IPS-20b (cell line): ENCODE measurements at regions not wholly inside any gene's neighbourhood (a gene's known extent, or its start where the extent isn't known, plus 50 kb on each side); places are given as distances from the start of the nearest gene placed in this dataset.

Experiments used
- H3K27ac ChIP-seq: one replicate; pipeline ENCODE4 v1.5.1; 2013; ENCODE audit warnings: low read length
- H3K27me3 ChIP-seq: 2 replicates; pipeline ENCODE4 v1.6.1; 2013; ENCODE audit warnings: mild to moderate bottlenecking, low read length, inconsistent platforms; ENCODE audit not compliant: insufficient read depth
- H3K36me3 ChIP-seq: 2 replicates; pipeline ENCODE4 v1.6.1; 2013; ENCODE audit warnings: low read depth, mild to moderate bottlenecking, inconsistent platforms, low read length, moderate library complexity; ENCODE audit not compliant: insufficient read depth
- H3K4me1 ChIP-seq: 2 replicates; pipeline ENCODE4 v1.6.1; 2013; ENCODE audit warnings: mild to moderate bottlenecking, control low read depth, inconsistent platforms, low read length, moderate library complexity; ENCODE audit not compliant: insufficient read depth
- H3K4me3 ChIP-seq: 2 replicates; pipeline ENCODE4 v1.5.1; 2013; ENCODE audit warnings: mild to moderate bottlenecking, low read length, inconsistent platforms
- H3K9ac ChIP-seq: 2 replicates; pipeline ENCODE4 v1.6.1; 2013; ENCODE audit warnings: low read depth, mild to moderate bottlenecking, inconsistent platforms, low read length, moderate library complexity
- H3K9me3 ChIP-seq: 2 replicates; pipeline ENCODE4 v1.6.1; 2013; ENCODE audit warnings: mild to moderate bottlenecking, low read depth, low read length, inconsistent platforms; ENCODE audit not compliant: insufficient read depth

- no peak overlapping the region for H3K4me3 ChIP-seq
- peaks cover 31% of the 10 kb centered on the region for H3K9me3 ChIP-seq
- no peaks in the 10 kb centered on the region; the same call in 1 of the 2 replicates for H3K4me1 ChIP-seq
- H3K27ac ChIP-seq, result no peak overlapping the region
- H3K36me3 ChIP-seq, result peaks cover 62% of the 10 kb centered on the region
- H3K27me3 ChIP-seq, result no peaks in the 10 kb centered on the region
- no peak overlapping the region for H3K9ac ChIP-seq
These were observed 439.2 kb upstream of the CDH9 start for GRCh38 chr5:27477550-27477949.

GRCh38 chr5:27476356-27476988, 438.1 kb upstream of the CDH9 start:
- Histone ChIP-seq H3K9me3 (peaks cover 31% of the 10 kb centered on the region), H3K4me1 (no peaks in the 10 kb centered on the region; the same call in 1 of the 2 replicates), H3K4me3 (peak overlapping the region; percentile 22; the same call in 1 of the 2 replicates), H3K36me3 (peaks cover 53% of the 10 kb centered on the region), H3K9ac (no peak overlapping the region), H3K27me3 (no peaks in the 10 kb centered on the region), H3K27ac (no peak overlapping the region)

DNA sequence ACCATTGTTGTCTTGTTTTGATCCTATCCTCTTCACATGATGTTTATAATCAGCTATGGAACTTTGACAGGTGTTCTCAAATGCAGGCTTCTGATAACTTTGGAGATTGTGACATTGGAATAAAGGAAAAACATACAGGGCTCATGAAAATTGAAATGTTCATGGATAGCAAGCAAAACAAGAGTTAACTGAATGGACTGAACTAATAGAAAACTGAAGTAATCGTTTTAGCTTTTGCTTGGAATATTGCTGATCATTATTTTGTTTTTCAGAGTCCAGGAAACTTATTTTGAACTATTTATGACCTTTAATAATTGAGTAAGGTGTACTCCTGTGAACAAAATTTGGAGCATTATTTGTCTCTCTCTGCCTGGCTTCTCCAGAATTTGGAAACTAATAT, 436.7 kb upstream of the CDH9 start:
- H3K36me3 ChIP-seq, result peaks cover 52% of the 10 kb centered on the region
- H3K4me3 ChIP-seq, result peak overlapping the region; percentile 91
- peaks cover 31% of the 10 kb centered on the region for H3K9me3 ChIP-seq
- no peaks in the 10 kb centered on the region; the same call in 1 of the 2 replicates for H3K4me1 ChIP-seq
- no peaks in the 10 kb centered on the region for H3K27me3 ChIP-seq
- no peak overlapping the region for H3K27ac ChIP-seq
- H3K9ac ChIP-seq, result no peak overlapping the region

- H3K9ac ChIP-seq, result peak overlapping the region; percentile 99; the same call in 1 of the 2 replicates
- no peak overlapping the region for H3K27ac ChIP-seq
- peaks cover 31% of the 10 kb centered on the region for H3K9me3 ChIP-seq
- H3K27me3 ChIP-seq, result no peaks in the 10 kb centered on the region
- peaks cover 45% of the 10 kb centered on the region for H3K36me3 ChIP-seq
- no peaks in the 10 kb centered on the region; the same call in 1 of the 2 replicates for H3K4me1 ChIP-seq
- H3K4me3 ChIP-seq, result peak overlapping the region; percentile 91
These were observed 436.0 kb upstream of the CDH9 start for GRCh38 chr5:27474395-27474794.

DNA sequence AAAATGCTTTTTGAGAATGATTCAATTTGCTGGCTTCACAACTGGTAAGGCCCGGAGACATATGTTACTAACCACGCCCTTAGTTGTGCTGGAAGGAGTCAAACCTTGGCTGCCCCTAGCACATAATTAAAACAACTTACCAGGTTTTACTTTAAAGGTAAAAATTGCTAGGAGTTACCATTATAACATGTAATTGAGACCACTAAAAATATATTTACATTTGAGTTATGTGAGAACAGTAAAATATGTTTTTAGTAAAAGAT, 435.6 kb upstream of the CDH9 start:
- Histone ChIP-seq H3K36me3 (peaks cover 44% of the 10 kb centered on the region), H3K27ac (no peak overlapping the region), H3K9me3 (peaks cover 31% of the 10 kb centered on the region), H3K4me1 (no peaks in the 10 kb centered on the region), H3K4me3 (peak overlapping the region; percentile 91), H3K9ac (peak overlapping the region; percentile 99), H3K27me3 (no peaks in the 10 kb centered on the region)

DNA sequence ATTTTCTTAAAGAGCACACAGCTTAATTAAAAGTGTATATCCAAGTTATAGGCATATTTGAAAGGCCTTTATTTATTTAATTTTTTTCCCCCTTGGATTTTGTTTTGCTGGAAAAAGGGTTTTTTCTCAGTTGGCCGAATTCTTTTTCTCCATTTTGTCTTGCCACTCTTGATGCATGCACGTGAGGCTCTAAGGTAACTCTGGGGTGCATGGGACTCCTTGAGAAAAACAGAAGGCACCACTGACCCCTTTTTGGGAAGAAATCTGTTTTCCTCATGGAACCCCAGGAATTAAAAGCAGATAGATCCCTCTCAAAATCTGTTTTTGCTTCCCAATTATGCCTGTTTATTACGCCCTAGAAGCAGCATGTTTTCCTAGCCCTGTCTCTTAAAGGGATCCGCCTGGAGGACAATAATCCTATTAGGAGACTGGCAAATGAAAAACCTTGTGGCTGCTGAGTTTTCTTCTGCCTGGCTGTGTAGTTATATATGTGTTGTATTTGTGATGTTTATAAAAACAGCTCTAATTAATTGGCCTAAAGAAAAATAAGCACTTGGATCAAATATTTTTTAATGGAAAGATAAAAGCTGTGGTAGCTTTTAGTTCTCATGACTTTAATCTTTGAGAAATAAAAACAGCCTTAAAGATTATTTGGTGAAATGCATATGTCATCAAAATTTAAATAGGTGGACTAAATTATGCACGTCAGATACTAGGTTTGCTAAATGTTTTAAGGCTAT, 435.1 kb upstream of the CDH9 start:
- Histone ChIP-seq H3K27me3 (no peaks in the 10 kb centered on the region), H3K27ac (peak overlapping the region; percentile 50), H3K36me3 (peaks cover 43% of the 10 kb centered on the region), H3K9me3 (peaks cover 31% of the 10 kb centered on the region), H3K4me1 (no peaks in the 10 kb centered on the region), H3K4me3 (peak overlapping the region; percentile 91), H3K9ac (peak overlapping the region; percentile 99)

DNA sequence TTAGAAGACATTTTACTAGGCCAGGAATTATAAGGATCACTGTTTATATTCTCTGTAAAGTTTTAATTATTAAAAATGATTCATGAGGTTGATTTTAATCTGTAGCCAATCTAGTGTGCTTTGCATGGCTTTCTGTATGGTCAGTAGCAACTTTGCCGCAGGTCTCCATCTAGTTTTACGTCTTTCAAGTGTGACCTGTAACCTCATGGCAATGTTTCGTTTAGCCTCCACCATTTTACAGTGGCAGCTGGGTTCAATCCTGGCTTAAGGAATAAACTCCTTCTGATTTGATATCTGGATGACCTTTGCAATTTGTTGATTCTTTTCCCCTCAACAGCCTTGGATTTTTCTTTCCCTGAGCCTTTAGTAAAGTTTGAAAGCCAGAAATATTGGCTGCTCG, 434.5 kb upstream of the CDH9 start:
- Histone ChIP-seq H3K36me3 (peaks cover 37% of the 10 kb centered on the region), H3K4me1 (no peaks in the 10 kb centered on the region), H3K27me3 (no peaks in the 10 kb centered on the region), H3K4me3 (peak overlapping the region; percentile 91), H3K9ac (peak overlapping the region; percentile 99), H3K9me3 (peaks cover 31% of the 10 kb centered on the region), H3K27ac (peak overlapping the region; percentile 50)

GRCh38 chr5:27472000-27472763, 433.8 kb upstream of the CDH9 start:
- peak overlapping the region; percentile 99 for H3K9ac ChIP-seq
- no peaks in the 10 kb centered on the region for H3K27me3 ChIP-seq
- peak overlapping the region; percentile 50 for H3K27ac ChIP-seq
- H3K9me3 ChIP-seq, result peaks cover 24% of the 10 kb centered on the region
- H3K4me3 ChIP-seq, result peak overlapping the region; percentile 91
- H3K4me1 ChIP-seq, result no peaks in the 10 kb centered on the region
- peaks cover 30% of the 10 kb centered on the region for H3K36me3 ChIP-seq

DNA sequence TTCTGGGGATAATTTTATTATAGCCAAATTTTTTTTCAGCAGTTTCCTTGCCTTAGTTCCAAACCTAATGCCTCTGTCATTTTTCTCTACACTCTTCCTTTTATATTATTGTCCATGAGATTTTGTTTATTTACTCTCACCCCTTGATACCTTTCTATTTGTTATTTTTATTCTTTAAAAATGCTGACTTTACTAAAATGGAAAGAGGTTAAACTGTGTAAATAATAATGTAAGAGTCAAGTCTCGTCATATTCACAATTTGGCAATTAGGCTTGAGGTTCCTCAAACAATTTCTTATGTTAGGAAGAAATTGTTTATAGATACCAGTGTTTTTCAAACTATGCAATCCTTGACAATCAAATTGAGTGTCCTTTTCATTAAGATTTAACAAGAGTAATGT, 428.6 kb upstream of the CDH9 start:
- H3K27me3 ChIP-seq, result no peaks in the 10 kb centered on the region
- H3K27ac ChIP-seq, result no peak overlapping the region
- H3K9ac ChIP-seq, result no peak overlapping the region
- H3K4me3 ChIP-seq, result no peak overlapping the region
- no peaks in the 10 kb centered on the region for H3K4me1 ChIP-seq
- no peaks in the 10 kb centered on the region; the same call in 1 of the 2 replicates for H3K9me3 ChIP-seq
- no peaks in the 10 kb centered on the region for H3K36me3 ChIP-seq

- Histone ChIP-seq H3K4me1 (no peaks in the 10 kb centered on the region), H3K36me3 (no peaks in the 10 kb centered on the region), H3K27me3 (no peaks in the 10 kb centered on the region), H3K27ac (no peak overlapping the region), H3K4me3 (no peak overlapping the region), H3K9ac (no peak overlapping the region), H3K9me3 (no peaks in the 10 kb centered on the region; the same call in 1 of the 2 replicates)
These were observed 426.8 kb upstream of the CDH9 start for GRCh38 chr5:27465140-27465539.

GRCh38 chr5:27463446-27464149, 425.2 kb upstream of the CDH9 start:
- Histone ChIP-seq H3K27ac (no peak overlapping the region), H3K9ac (no peak overlapping the region), H3K27me3 (no peaks in the 10 kb centered on the region), H3K4me3 (no peak overlapping the region), H3K9me3 (no peaks in the 10 kb centered on the region; the same call in 1 of the 2 replicates), H3K36me3 (no peaks in the 10 kb centered on the region), H3K4me1 (no peaks in the 10 kb centered on the region)
